Prostate gland (tissue), 2 donors: ENCODE measurements at regions not wholly inside any gene's neighbourhood (a gene's known extent, or its start where the extent isn't known, plus 50 kb on each side); places are given as distances from the start of the nearest gene placed in this dataset.

ENCODE experiments used
- DNase-seq: peaks from one replicate; pipeline ENCODE4 v3.0.0-alpha.2; 2019; ENCODE audit warnings: low spot score
- H3K27ac ChIP-seq, 2 donors: fragments of 200-600 bp; sonication (generic); 2 replicates each; pipeline ENCODE4 v1.5.1; 2017 to 2019
- H3K27me3 ChIP-seq: fragments of 200-600 bp; sonication (generic); replicated peaks from 2 replicates; pipeline ENCODE4 v1.5.1; 2019; ENCODE audit not compliant: insufficient read depth
- H3K36me3 ChIP-seq, 2 donors: fragments of 200-600 bp; sonication (generic); 1 replicate in 1 of 2; 2 replicates in 1 of 2; pipeline versions ENCODE4 v1.5.1 to v1.8.1; 2017 to 2019
- H3K4me1 ChIP-seq: fragments of 200-600 bp; sonication (generic); replicated peaks from 2 replicates; pipeline ENCODE4 v1.5.1; 2019
- H3K4me3 ChIP-seq, 2 donors: fragments of 200-600 bp; sonication (generic); 2 replicates each; pipeline ENCODE4 v1.5.1; 2017 to 2019
- H3K9me3 ChIP-seq: fragments of 200-600 bp; sonication (generic); 2 replicates; pipeline ENCODE4 v1.5.1; 2017
- POLR2A ChIP-seq: fragments of 450-650 bp; IDR thresholded peaks from one replicate; pipeline ENCODE4 v1.6.1; 2016; ENCODE audit warnings: antibody characterized with exemption, mild to moderate bottlenecking
- POLR2AphosphoS5 ChIP-seq: sonication (generic); formaldehyde crosslinking; IDR thresholded peaks from one replicate; pipeline ENCODE4 v1.6.1; 2017; ENCODE audit warnings: antibody characterized with exemption
- WGBS: methylation state at CpG from one replicate; pipeline ENCODE4 v1.1.5; 2018; 5-methylcytosine and 5-hydroxymethylcytosine counted together
- intact Hi-C: fragments of 100-400 bp; cut with DNase I; formaldehyde crosslinking; loops from one replicate; pipeline ENCODE4 v1.14.2; 2022
- TF ChIP-seq, protein P1 (sequence below), 4 experiments: fragments of 200-600 bp in 2 of 4; fragments of 450-650 bp in 2 of 4; sonication (generic) in 2 of 4; IDR thresholded peaks; 1 replicate in 3 of 4; 2 replicates in 1 of 4; pipeline ENCODE4 v1.5.1; 2016 to 2019; ENCODE audit warnings: antibody characterized with exemption in 4 of 4, mild to moderate bottlenecking in 2 of 4, moderate library complexity in 2 of 4

DNA sequence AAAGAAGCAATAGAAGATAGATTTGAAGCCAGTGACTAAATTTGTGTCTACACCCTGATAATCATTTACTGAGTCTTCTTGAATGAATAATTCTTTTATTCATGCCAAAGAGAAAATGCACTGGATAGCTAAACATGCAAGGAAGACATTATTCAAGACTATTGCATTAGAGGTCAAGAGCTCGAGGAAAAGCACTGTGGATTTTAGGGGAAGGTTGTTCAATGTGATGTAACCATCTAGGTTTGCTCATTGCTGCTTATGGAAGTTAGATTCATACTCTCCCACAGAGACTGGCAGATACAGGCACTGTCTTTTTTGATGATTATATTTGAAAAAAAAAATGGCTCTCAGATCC is 682.1 kb downstream of the KCNA4 start:
- WGBS, result 79% methylated on average over 1 of the region's 1 CpG
- H3K36me3 ChIP-seq, result no peaks in the 10 kb centered on the region
- intact Hi-C loops, result loop anchor here (5.0 kb wide), 1 partner anchor 1637 kb away; no protein-coding TSS in a partner anchor

DNA sequence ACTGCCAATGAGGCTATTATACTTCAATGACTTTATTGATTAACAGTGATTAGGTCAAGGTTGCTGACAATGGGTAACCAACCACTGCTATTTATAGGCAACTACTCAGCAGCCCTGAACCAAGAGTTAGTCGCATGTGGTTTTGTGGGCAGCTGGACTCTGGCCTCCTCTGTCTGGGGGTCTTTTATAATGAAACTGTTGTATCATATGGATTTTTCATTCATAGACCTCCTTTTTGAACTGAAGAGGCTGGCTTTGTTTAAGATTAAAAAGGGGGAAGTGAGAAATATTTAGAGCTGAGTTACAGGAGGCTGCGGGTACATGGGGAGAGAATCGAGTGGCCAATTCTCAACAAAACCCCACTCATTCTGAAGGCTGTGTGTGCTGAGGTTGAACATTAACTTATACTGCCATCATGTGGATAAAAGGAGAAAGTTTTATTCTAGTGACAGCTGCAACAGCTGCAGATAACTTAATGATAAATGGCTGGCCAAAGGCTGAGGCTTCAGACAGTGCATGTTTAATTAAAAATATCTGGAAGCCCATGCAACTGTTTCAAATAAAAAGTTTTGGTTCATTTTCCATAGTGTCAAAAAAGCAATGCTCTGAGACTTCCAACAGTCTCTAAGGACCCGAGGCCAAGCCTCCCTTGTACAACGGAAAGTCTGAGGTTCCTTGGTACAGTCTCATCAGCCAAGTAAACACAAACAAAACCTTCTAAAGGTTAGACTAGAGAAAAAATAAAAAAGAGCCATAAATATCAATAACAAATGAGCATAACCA is 682.6 kb downstream of the KCNA4 start:
- H3K36me3 ChIP-seq, result no peaks in the 10 kb centered on the region
- TF ChIP-seq, protein P1, sequence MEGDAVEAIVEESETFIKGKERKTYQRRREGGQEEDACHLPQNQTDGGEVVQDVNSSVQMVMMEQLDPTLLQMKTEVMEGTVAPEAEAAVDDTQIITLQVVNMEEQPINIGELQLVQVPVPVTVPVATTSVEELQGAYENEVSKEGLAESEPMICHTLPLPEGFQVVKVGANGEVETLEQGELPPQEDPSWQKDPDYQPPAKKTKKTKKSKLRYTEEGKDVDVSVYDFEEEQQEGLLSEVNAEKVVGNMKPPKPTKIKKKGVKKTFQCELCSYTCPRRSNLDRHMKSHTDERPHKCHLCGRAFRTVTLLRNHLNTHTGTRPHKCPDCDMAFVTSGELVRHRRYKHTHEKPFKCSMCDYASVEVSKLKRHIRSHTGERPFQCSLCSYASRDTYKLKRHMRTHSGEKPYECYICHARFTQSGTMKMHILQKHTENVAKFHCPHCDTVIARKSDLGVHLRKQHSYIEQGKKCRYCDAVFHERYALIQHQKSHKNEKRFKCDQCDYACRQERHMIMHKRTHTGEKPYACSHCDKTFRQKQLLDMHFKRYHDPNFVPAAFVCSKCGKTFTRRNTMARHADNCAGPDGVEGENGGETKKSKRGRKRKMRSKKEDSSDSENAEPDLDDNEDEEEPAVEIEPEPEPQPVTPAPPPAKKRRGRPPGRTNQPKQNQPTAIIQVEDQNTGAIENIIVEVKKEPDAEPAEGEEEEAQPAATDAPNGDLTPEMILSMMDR (IDR thresholded peaks at IDR 0.05), result peak in 2 of 4 experiments; percentile 9 to 26
- no peak for TF ChIP-seq POLR2A
- no peak for TF ChIP-seq POLR2AphosphoS5
- no peak overlapping the region for H3K4me3 ChIP-seq
- no peak for DNase-seq
- H3K27me3 ChIP-seq, result no peaks in the 10 kb centered on the region
- H3K4me1 ChIP-seq, result no peaks in the 10 kb centered on the region
- H3K27ac ChIP-seq, result no peak overlapping the region
- intact Hi-C loops, result loop anchor here (5.0 kb wide), 1 partner anchor 1637 kb away; no protein-coding TSS in a partner anchor
- 37% methylated on average over 5 of the region's 5 CpGs for WGBS
- H3K9me3 ChIP-seq, result no peaks in the 10 kb centered on the region

More for the DNA sequence above, 682.1 kb downstream of the KCNA4 start:
- no peak for DNase-seq
- H3K9me3 ChIP-seq, result no peaks in the 10 kb centered on the region
- H3K27ac ChIP-seq, result no peak overlapping the region
- no peaks in the 10 kb centered on the region for H3K27me3 ChIP-seq
- H3K4me1 ChIP-seq, result no peaks in the 10 kb centered on the region
- H3K4me3 ChIP-seq, result no peak overlapping the region
- TF ChIP-seq POLR2A, result no peak
- TF ChIP-seq POLR2AphosphoS5, result no peak
- TF ChIP-seq, protein P1 (IDR thresholded peaks at IDR 0.05), result no peak

DNA sequence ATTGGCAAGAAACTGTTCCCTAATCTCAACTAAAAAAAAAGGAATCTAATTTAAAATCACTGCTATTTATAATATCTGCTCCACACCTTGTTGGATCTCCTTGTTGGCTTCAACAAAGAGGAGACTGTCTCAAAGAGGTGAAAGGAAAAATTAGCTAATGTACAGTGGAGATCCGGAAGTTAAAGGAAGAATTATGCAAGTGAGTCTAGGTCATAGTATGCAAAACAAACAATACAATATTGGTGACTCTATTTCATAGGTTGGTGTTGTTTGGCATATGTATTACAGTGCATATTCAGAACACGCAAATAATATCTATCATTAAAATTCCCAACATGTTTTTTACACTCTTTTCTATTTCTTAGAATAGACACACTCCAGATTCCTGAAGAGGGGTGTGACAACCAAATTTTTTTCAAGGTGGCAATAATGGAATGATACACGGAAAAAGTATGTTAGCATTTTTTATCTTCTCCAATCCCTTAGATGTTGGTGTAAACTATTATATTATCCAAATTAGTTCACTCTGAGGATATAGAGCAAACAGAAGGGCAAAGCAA is 685.3 kb downstream of the KCNA4 start:
- H3K9me3 ChIP-seq, result no peaks in the 10 kb centered on the region
- H3K27ac ChIP-seq, result no peak overlapping the region
- no peaks in the 10 kb centered on the region for H3K4me1 ChIP-seq
- DNase-seq, result no peak
- intact Hi-C loops, result loop anchor here (5.0 kb wide), 1 partner anchor 1634 kb away; no protein-coding TSS in a partner anchor
- H3K27me3 ChIP-seq, result no peaks in the 10 kb centered on the region
- WGBS, result 78% methylated on average over 3 of the region's 3 CpGs
- H3K4me3 ChIP-seq, result no peak overlapping the region
- H3K36me3 ChIP-seq, result no peaks in the 10 kb centered on the region
- TF ChIP-seq, protein P1 (IDR thresholded peaks at IDR 0.05), result no peak
- TF ChIP-seq POLR2A (no peak), POLR2AphosphoS5 (no peak)

DNA sequence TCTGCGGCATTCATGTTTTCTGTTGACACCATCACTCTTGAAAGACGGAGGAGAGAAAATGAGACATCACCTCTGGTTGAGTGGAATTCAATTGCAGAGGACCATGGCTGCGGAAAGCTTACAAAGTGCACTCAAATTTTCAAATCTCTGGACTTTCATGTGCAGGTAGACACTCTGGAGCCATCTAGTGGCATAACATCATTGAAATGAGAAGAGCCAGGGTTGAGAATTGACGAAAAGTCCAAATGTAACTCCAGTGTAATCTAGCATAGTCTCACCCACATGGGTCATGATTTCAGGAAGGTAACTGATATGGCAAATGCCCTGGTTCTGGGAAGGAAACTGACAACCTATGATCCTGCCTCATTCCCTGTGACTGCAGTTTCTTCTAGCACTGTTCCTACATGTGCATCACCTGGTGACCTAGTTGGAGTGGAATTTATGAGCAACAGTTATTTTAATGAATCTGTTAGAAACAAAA is 687.8 kb downstream of the KCNA4 start:
- H3K36me3 ChIP-seq, result no peaks in the 10 kb centered on the region
- H3K27me3 ChIP-seq, result no peaks in the 10 kb centered on the region
- H3K27ac ChIP-seq, result no peak overlapping the region
- no peak for DNase-seq
- intact Hi-C loops, result no loop called here
- TF ChIP-seq, protein P1 (IDR thresholded peaks at IDR 0.05), result no peak
- TF ChIP-seq POLR2AphosphoS5 (no peak), POLR2A (no peak)
- WGBS, result 28% methylated on average over 4 of the region's 4 CpGs
- H3K4me3 ChIP-seq, result no peak overlapping the region
- no peaks in the 10 kb centered on the region for H3K4me1 ChIP-seq
- H3K9me3 ChIP-seq, result no peaks in the 10 kb centered on the region
